T-helper 1 cell treated with Interleukin-12 subunit alpha and Interleukin-12 subunit beta and Interleukin-4 antibody, amounts not matched to agents 30 ng/mL and 1 ng/mL, for 36 hours (primary cell): ENCODE measurements at regions not wholly inside any gene's neighbourhood (a gene's known extent, or its start where the extent isn't known, plus 50 kb on each side); places are given as distances from the start of the nearest gene placed in this dataset.
"Not testable (repeated sequence)": the region's sequence is repeated elsewhere in the genome, so short reads cannot be mapped to it uniquely, and the experiment has no call there.

Experiments used
- intact Hi-C: fragments of 100-400 bp; cut with micrococcal nuclease; formaldehyde crosslinking; loops from one replicate; pipeline ENCODE4 v1.15.1; 2024

DNA sequence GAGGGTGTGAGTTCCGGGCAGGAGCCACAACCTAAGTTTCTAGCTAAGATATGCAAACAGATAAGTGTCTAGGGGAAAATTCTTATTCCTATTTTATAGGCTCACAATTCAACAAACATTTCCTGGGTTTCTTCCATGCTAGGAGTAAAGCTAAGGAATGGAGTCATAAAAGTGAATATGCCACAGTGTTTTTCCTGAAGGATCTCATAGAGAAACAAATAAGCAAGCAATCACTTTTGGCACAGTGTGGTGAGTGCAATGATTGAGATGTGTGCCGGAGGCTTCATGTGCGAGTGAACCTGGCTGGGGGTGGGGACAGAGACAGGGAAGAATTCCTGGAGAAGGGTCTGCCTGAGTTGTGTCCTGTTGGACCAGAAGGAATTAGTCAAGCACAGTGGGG, 147.4 kb downstream of the TENT5C start:
- intact Hi-C loops = no loop called here

DNA sequence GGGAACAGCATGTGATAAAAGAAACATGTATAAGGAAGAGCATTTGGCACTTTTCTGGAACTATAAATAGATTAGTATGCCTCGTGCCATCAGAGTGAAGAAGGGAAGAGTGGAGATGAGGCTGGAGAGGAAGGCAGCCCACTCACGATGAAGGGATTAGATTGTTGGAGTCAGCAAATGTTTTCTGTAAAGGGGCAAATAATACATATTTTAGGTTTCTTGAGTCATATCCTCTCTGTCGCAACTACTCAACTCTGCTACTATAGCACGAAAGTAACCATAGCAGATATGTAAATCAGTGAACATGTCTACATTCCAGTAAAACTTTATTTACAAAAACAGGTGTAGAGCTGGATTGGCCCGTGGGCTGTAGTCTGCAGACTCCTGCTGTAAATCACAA, 147.8 kb downstream of the TENT5C start:
- intact Hi-C loops = loop anchor here (1.0 kb wide), 2 partner anchors 218 to 241 kb away; no protein-coding TSS in a partner anchor

- intact Hi-C loops = loop anchor here (1.0 kb wide), 2 partner anchors 219 to 242 kb away; no protein-coding TSS in a partner anchor
Measured at GRCh38 chr1:117754061-117754969, 148.5 kb downstream of the TENT5C start.

DNA sequence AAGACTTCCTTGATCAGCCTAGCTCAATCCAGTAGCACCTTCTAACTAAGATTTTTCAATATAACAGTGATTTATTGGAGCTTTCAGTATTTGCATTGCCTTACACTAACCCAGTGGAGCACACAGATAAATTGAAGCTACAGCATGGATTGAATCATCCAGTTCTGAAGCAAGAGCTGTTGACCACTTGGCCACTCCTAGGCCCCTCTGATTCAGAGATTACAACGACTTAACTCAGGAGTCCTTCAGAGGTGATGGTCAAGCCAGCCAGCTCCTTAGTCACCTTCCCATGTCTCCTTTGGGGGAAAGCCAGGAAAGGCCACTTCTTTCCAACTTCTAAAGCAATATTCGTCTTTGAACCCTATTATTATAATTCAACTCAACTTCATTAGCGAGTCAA, 151.8 kb downstream of the TENT5C start:
- intact Hi-C loops = loop anchor here (1.0 to 2.0 kb wide), 8 partner anchors 23 to 689 kb away; partner anchors contain the start of genes MAN1A2 and TENT5C

- intact Hi-C loops = loop anchor here (1.0 to 2.0 kb wide), 10 partner anchors 24 to 690 kb away; partner anchors contain the start of genes MAN1A2 and TENT5C
Measured at GRCh38 chr1:117758444-117759316, 152.8 kb downstream of the TENT5C start.

- intact Hi-C loops = loop anchor here (1.0 to 2.0 kb wide), 4 partner anchors 25 to 691 kb away; no protein-coding TSS in a partner anchor
Measured at GRCh38 chr1:117759535-117759934, 153.7 kb downstream of the TENT5C start.

DNA sequence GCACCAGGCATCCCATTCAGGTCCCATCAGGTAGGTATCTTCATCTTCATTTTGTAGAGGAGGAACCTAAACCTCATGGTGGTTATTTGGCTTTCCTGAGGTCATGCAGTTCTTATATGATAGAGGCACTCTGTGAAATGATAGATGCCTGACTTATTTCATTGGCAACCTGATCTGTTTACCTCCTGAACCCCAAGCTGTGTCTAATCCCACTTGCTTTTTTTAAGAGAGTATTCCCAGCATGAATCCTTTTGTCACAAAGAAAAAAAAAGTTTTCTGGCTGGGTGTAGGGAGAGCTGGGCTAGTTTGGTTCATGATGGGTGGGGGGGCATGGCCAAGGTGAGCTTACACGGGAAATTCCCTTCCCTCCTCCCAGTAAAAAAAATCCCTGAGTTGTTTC, 154.2 kb downstream of the TENT5C start:
- intact Hi-C loops = no loop called here

DNA sequence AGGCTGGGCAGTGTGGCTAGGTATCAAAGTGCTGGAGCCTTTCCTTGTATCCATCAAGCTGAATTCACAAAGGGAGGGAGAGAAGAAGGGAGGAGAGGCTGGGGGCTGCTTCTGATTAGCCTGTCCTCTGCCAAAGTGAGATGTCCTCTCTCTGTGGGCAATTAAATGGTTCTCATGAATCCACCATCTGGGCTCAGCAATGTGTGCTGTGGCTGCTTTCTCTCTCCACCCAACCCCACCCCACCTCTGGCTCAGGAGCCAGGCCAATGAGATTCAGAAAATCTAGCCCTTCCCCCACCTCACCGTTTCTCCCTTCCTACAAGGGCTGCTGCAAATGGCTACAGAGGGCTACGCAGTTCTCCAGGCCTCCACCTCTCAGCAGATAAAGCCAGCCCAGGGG, 154.6 kb downstream of the TENT5C start:
- intact Hi-C loops = no loop called here

DNA sequence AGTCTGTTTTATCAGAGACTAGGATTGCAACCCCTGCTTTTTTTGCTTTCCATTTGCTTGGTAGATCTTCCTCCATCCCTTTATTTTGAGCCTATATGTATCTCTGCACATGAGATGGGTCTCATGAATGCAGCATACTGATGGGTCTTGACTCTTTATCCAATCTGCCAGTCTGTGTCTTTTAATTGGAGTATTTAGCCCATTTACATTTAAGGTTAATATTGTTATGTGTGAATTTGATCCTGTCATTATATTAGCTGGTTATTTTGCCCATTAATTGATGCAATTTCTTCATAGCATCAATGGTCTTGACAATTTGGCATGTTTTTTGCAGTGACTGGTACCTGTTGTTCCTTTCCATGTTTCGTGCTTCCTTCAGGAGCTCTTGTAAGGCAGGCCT, 161.7 kb downstream of the GDAP2 start:
- intact Hi-C loops = not testable (repeated sequence)

- intact Hi-C loops = no loop called here
Measured at GRCh38 chr1:117770981-117771531, 158.4 kb downstream of the GDAP2 start.

DNA sequence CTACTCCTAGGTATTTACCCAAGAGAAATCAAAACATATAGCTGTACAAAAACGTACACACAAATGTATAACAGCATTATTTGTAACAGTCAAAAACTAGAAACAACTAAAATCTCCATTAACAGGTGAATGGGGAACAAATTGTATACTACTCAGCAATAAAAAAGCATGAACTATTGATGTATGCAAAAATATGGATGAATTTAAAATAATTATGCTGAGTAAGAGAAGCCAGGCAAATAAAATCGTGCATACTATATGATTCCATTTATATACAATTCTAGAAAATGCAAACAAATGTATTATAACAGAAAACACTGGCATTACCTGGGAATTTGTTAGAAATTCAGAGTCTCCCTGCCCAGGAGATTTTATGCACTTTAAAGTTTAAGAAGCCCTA, 150.1 kb downstream of the GDAP2 start:
- intact Hi-C loops = no loop called here

DNA sequence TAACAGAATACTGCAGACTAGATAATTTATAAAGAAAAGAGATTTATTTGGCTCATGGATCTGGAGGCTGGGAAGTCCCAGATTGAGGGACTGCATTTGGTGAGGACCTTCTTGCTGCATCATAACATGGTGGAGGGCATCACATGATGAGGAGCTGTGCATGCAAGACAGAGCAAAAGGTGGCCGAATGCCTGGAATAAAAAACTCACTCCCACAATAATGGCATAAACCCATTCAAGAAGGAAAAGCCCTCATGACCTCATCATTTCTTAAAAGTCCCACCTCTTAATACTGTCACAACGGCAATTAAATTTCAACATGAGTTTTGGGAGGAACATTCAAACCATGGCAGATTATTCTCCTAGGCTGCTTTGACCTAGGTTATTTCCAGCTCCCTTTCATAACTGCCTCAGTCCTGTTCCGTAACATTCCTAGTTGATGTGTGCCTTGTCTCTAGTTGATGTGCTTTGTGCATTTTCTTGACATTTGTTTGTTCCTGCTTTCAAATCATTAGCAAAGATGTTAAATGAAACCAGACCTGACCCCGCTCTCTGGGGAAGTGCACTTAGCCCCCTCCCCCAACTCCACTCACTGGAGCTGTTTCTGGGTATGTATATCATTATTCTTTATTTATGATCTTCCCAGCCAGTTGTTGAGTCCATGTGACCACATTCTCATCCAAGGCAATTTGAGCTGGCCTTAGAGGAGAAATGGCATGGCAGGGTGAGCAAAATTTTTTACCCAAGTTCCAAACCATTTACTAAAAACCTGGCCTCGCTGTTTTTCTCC, 148.5 kb downstream of the GDAP2 start:
- intact Hi-C loops = no loop called here

GRCh38 chr1:117782056-117782455, 147.4 kb downstream of the GDAP2 start:
- intact Hi-C loops = no loop called here

GRCh38 chr1:117783606-117784396, 145.6 kb downstream of the GDAP2 start:
- intact Hi-C loops = no loop called here

DNA sequence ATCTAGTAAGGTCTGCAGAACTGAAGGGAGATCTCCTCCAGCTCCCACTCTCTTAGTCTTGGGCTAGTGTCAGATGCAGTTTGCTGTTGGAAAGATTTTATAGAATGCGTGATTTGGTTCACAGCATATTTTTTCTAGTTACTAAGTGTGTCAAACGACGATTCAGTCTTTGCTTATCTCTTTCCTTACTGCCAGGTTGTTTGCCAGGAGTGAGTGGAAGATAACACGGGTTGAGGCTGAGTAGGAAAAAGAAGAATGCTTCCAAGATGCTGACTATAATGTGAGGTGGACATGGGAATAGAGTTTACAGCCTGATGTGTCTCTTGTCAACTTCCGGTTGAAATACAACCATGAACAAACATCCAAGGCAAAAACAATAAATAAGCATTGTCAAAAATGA, 141.4 kb downstream of the GDAP2 start:
- intact Hi-C loops = no loop called here

DNA sequence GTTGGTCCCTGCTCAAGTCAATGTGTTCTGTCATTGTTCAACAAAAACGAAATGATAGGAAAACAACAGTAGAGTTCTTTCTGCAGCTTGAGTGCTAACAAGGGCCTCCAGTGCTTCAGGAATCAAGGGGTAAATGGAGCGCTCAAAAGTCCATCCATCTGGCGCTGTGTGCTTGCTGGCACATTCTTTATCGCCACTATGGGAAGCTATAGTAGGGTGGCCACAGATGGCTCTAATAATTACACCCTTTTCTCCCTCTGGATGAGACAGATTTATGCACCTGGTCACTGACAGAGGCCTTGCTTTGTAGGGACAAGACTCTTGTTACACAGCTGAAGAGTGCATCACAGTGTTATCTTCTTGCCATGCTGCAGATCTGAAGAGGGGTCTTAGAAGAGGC, 136.0 kb downstream of the GDAP2 start:
- intact Hi-C loops = no loop called here

- intact Hi-C loops = no loop called here
Measured at GRCh38 chr1:117794073-117794472, 135.3 kb downstream of the GDAP2 start.

DNA sequence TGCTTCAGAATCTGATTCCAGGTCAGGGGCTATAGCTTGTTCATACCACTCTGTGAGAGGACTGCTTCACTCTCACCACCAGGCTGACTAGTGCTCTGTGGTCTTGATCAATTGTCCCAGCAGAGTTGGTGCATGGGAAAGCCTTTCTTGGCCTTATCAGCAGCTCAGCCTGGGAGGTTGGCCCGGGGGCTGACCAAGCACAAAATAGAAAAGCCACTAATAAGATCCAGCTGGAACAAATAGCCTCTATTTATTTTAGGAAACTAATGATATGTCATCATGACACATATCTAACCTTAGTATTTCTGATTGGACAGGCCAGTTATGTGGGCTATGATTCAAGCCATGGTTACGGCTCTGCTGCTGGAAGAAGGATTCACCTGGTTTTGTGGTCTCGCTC, 134.2 kb downstream of the GDAP2 start:
- intact Hi-C loops = no loop called here

GRCh38 chr1:117795792-117796191, 133.6 kb downstream of the GDAP2 start:
- intact Hi-C loops = no loop called here

DNA sequence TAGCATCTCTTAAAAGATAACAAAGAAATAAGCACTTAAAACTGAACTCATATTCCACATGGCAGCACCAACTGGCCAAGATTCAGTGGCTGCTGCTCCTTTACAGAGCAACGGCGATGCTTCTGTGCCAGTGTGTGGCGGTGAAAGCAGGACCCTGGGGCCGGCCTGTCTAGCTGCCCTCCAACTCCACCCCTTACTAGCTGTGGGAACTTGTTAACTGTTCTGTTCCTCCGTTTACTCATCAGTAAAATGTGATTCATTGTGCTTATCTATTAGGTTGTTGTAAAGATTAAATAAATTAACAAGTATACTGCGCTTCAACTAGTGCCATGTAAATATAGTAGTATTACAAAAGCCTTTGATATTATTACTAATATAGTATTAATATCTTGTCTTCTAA, 133.2 kb downstream of the GDAP2 start:
- intact Hi-C loops = no loop called here
